ENCODE measurements at regions not wholly inside any gene's neighbourhood (a gene's known extent, or its start where the extent isn't known, plus 50 kb on each side); places are given as distances from the start of the nearest gene placed in this dataset.

- DNase-seq = no peak
Measured at GRCh38 chr2:196318517-196319377, 147.4 kb upstream of the STK17B start.

- DNase-seq = no peak
Measured at GRCh38 chr2:196322973-196323810, 151.8 kb upstream of the STK17B start.

- DNase-seq = no peak
Measured at GRCh38 chr2:196324211-196324610, 152.8 kb upstream of the STK17B start.

DNA sequence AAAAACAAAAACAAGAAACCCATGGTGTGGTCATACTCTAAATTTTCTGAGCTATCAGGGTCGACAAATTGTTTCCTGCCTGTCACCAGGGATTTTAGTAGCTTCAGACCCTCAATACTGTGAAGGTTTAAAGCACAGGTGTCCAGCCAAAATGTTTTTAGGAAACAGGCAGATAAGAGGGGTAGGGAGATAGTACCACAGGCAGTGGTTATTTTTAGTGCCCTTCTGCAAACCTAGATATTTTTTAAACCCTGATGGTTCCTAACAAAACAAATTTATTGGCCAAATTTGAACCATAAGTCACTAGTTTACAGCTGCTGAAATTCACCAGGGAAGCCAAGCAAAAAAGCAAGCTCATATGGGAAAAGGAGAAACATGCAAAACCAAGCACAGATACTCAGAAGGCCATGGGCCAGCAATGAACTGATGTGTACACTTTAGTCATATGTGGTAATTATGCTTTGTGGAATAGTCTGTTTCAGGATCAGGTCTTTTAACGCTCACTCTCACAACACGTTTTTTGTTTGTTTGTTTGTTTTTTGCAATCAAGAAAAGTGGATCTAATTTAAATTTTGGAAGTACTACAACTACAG is 156.8 kb upstream of the STK17B start:
- no peak for DNase-seq

DNA sequence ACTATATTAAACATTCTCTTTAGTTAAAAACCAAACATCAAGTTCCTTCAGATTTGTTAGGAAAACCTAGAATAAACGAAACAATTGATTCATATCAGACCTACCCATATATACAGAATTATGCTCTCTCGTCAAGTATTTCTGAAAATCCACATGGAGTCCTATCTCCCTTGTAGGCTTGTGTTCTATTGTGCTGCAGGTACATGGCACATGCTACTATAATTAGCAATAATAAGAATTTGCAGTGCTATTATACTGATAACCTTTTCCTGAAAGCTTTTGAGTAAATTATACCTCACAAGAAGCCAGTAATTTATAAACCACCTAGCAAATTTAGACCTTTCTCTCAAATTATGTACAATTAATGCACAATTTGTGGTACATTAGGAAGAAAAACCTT is 158.6 kb upstream of the STK17B start:
- DNase-seq = no peak

GRCh38 chr2:196330645-196331044 is 159.3 kb upstream of the STK17B start:
- no peak for DNase-seq

- DNase-seq = no peak
Measured at GRCh38 chr2:196331143-196331542, 159.8 kb upstream of the STK17B start.

- DNase-seq = no peak
Measured at GRCh38 chr2:196331851-196332250, 160.5 kb upstream of the STK17B start.

GRCh38 chr2:196333397-196333796 is 162.0 kb upstream of the STK17B start:
- DNase-seq = no peak

GRCh38 chr2:196334710-196335109 is 163.3 kb upstream of the STK17B start:
- no peak for DNase-seq

GRCh38 chr2:196335221-196335634 is 163.8 kb upstream of the STK17B start:
- no peak for DNase-seq

DNA sequence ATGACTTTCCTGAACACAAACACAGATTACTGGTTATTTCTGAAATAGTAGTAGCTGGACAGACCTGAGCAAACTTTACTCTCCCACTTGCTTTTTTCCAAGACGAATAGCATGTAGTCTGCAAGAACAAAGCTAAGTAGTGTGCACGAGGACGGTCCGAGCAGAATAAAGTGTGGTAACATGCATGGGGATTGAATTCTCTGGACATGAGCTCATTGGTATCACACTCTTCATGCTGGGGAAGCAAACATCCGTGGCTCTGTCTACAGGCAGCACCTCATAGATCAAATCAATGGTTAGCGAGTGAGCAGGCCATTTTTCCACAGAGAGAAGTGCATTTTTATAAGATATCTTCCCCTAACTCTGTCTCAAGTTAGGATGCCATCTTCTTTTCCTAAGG is 164.8 kb upstream of the STK17B start:
- no peak for DNase-seq

GRCh38 chr2:196336715-196337114 is 165.3 kb upstream of the STK17B start:
- no peak for DNase-seq

GRCh38 chr2:196337208-196337953 is 166.0 kb upstream of the STK17B start:
- no peak for DNase-seq

DNA sequence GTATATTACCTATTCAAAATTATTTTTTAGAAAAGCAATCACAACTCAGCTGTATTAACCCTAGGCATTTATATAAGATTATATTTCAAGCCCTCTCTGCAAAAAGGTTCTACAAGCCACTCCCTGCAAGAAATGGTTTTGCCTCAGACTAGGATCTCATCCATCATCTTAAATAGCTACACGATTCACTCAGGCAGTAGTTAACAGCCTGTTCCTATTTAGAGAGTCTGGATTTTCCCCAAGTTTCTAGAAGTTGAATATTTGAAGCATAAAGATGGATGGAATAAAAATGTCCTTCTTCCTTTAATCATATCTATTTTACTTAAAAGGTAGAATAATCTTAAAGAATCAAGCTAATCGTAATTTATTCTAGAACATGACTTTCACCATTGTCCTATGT is 167.1 kb upstream of the STK17B start:
- no peak for DNase-seq

- DNase-seq = no peak
Measured at GRCh38 chr2:196341277-196341841, 170.0 kb upstream of the STK17B start.

- DNase-seq = no peak
Measured at GRCh38 chr2:196344397-196344796, 173.0 kb upstream of the STK17B start.

GRCh38 chr2:196353717-196354116 is 182.3 kb upstream of the STK17B start:
- no peak for DNase-seq

DNA sequence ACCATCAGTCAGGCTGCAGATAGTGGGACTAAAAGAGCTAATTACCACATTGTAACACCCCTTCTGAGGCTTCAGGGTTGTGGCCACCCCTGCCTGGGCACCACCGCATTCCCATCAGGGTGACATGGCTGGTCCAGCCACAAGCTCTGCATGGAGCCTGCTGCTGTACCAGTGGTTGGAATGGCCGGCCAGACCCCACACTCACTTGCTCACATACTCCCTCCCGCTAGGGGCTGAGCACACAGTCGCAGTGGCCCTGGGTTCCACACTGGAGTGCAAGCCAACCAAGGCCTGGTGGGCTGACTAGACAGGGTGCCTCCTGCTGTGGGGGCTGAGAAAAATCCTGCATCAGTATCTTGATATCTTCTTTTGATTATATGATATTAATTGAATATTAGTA is 182.8 kb upstream of the STK17B start:
- no peak for DNase-seq

DNA sequence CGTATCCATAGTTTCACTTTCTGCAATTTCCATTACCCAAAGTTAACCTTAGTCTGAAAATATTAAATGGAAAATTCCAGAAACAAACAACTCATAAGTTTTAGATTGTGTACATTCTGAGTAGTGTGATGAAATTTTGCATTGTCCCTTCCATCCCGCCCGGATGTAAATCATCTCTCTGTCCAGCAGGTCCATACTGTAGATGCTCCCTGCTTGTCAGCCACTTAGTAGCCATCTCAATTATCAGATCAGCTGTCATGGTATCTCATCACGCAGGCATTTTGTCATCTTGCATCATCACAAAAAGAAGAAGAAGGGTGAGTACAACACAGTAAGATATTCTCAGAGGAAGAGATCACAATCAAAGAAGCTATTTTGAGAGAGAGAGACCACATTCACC is 185.0 kb upstream of the STK17B start:
- no peak for DNase-seq

DNA sequence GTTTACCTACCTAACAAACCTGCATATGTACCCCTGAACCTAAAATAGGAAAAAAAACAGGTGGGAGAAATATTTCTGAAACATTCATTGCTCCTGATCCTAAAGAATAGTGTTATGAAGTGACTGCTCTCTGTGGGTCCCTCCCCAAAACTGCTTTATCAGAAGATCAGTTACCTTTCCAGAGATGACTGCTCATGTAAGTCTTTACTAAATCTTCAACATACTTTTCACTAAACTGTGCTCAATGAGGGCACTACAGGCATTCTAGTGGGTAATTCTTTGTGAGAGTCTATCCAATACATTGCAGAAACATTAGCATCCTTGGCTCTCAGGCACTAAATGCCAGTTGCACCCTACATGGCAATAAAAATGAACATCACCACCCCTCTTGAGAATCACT is 189.3 kb upstream of the STK17B start:
- DNase-seq = no peak

GRCh38 chr2:196361606-196362326 is 190.4 kb upstream of the STK17B start:
- no peak for DNase-seq

Data from stimulated activated naive CD4-positive, alpha-beta T cell treated with Interleukin-2 at 50 U/mL for 16 hours (primary cell).